DND-41 (cell line): ENCODE measurements at regions not wholly inside any gene's neighbourhood (a gene's known extent, or its start where the extent isn't known, plus 50 kb on each side); places are given as distances from the start of the nearest gene placed in this dataset.

Experiments
- ATAC-seq: fragments of 200-7000 bp; cut with Tn5 transposase; 3 replicates; pipeline ENCODE4 v1.9.1; 2021; ENCODE audit warnings: low read depth; ENCODE audit not compliant: insufficient read depth
- DNase-seq: peaks from one replicate; pipeline ENCODE4 v3.0.0-alpha.2; 2020
- H2AFZ ChIP-seq: 2 replicates; pipeline ENCODE4 v1.6.0; 2012; ENCODE audit warnings: low read depth, low read length
- H3K27ac ChIP-seq: 2 replicates; pipeline ENCODE4 v1.5.1; 2012; ENCODE audit warnings: low read length, inconsistent platforms
- H3K27me3 ChIP-seq: fragments of 200-600 bp; sonication (generic); 2 replicates; pipeline ENCODE4 v1.6.0; 2012; ENCODE audit warnings: low read length, mild to moderate bottlenecking, inconsistent platforms; ENCODE audit not compliant: insufficient read depth, poor library complexity
- H3K36me3 ChIP-seq: 2 replicates; pipeline ENCODE4 v1.5.1; 2012; ENCODE audit warnings: low read length, inconsistent platforms; ENCODE audit not compliant: insufficient read depth
- H3K4me1 ChIP-seq: 2 replicates; pipeline ENCODE4 v1.5.1; 2012; ENCODE audit warnings: mild to moderate bottlenecking, low read length; ENCODE audit not compliant: insufficient read depth
- H3K4me2 ChIP-seq: 2 replicates; pipeline ENCODE4 v1.6.0; 2012; ENCODE audit warnings: mild to moderate bottlenecking, moderate library complexity, low read length, inconsistent platforms; ENCODE audit not compliant: insufficient read depth
- H3K4me3 ChIP-seq, 2 experiments: fragments of 200-600 bp in 1 of 2; shearing (Covaris generic) in 1 of 2; 2 replicates each; pipeline ENCODE4 v1.5.1; 2012 to 2016; ENCODE audit warnings: inconsistent platforms in 2 of 2, low read length in 2 of 2, mild to moderate bottlenecking in 2 of 2, low read depth in 1 of 2, moderate library complexity in 1 of 2
- H3K79me2 ChIP-seq: 2 replicates; pipeline ENCODE4 v1.6.0; 2012; ENCODE audit warnings: low read length, inconsistent platforms; ENCODE audit not compliant: insufficient read depth
- H3K9ac ChIP-seq: 2 replicates; pipeline ENCODE4 v1.6.0; 2012; ENCODE audit warnings: low read depth, mild to moderate bottlenecking, inconsistent platforms, low read length, moderate library complexity
- H3K9me3 ChIP-seq: 2 replicates; pipeline ENCODE4 v1.5.1; 2012; ENCODE audit warnings: low read length, moderate library complexity, mild to moderate bottlenecking, inconsistent platforms; ENCODE audit not compliant: insufficient read depth, severe bottlenecking
- H4K20me1 ChIP-seq: 2 replicates; pipeline ENCODE4 v1.6.0; 2012; ENCODE audit warnings: low read length; ENCODE audit not compliant: insufficient read depth
- CTCF ChIP-seq: IDR thresholded peaks from 2 replicates; pipeline ENCODE4 v1.5.1; 2012; ENCODE audit warnings: borderline replicate concordance, low read length, moderate library complexity, mild to moderate bottlenecking; ENCODE audit not compliant: poor library complexity, severe bottlenecking; ENCODE audit errors: extremely low read depth
- EZH2 ChIP-seq: IDR thresholded peaks from 3 replicates; pipeline ENCODE4 v1.6.1; 2012; ENCODE audit warnings: borderline replicate concordance, low read depth, mild to moderate bottlenecking, moderate library complexity, low read length, inconsistent platforms; ENCODE audit not compliant: severe bottlenecking

GRCh38 chr7:46554688-46555422 is 633.8 kb upstream of the IGFBP3 start:
- Histone ChIP-seq H3K79me2 (no peaks in the 10 kb centered on the region), H3K9me3 (no peaks in the 10 kb centered on the region), H3K27me3 (no peaks in the 10 kb centered on the region), H3K27ac (no peak overlapping the region), H3K9ac (no peak overlapping the region), H3K4me2 (no peak overlapping the region), H2AFZ (no peak overlapping the region), H3K4me3 (no peak overlapping the region), H4K20me1 (no peaks in the 10 kb centered on the region), H3K4me1 (no peaks in the 10 kb centered on the region), H3K36me3 (no peaks in the 10 kb centered on the region)
- TF ChIP-seq EZH2 = no peak
- ATAC-seq (no peak), DNase-seq (no peak)

- TF ChIP-seq CTCF (no peak), EZH2 (no peak)
- H4K20me1 ChIP-seq = no peaks in the 10 kb centered on the region
- ATAC-seq = no peak
- no peaks in the 10 kb centered on the region for H3K9me3 ChIP-seq
- DNase-seq = no peak
- no peak overlapping the region for H3K4me2 ChIP-seq
- H3K4me3 ChIP-seq = no peak overlapping the region
- H3K79me2 ChIP-seq = no peaks in the 10 kb centered on the region
- no peaks in the 10 kb centered on the region for H3K27me3 ChIP-seq
- H2AFZ ChIP-seq = no peak overlapping the region
- no peaks in the 10 kb centered on the region for H3K4me1 ChIP-seq
- no peaks in the 10 kb centered on the region for H3K36me3 ChIP-seq
- no peak overlapping the region for H3K9ac ChIP-seq
- H3K27ac ChIP-seq = no peak overlapping the region
Observed at GRCh38 chr7:46551603-46552002, 630.5 kb upstream of the IGFBP3 start.

GRCh38 chr7:46550864-46551263 is 629.8 kb upstream of the IGFBP3 start:
- H3K79me2 ChIP-seq = no peaks in the 10 kb centered on the region
- H3K27ac ChIP-seq = no peak overlapping the region
- no peaks in the 10 kb centered on the region for H3K27me3 ChIP-seq
- no peak for ATAC-seq
- H2AFZ ChIP-seq = no peak overlapping the region
- no peak overlapping the region for H3K9ac ChIP-seq
- H3K36me3 ChIP-seq = no peaks in the 10 kb centered on the region
- H4K20me1 ChIP-seq = no peaks in the 10 kb centered on the region
- H3K4me1 ChIP-seq = no peaks in the 10 kb centered on the region
- TF ChIP-seq CTCF (no peak), EZH2 (no peak)
- no peak overlapping the region for H3K4me2 ChIP-seq
- no peak for DNase-seq
- no peak overlapping the region for H3K4me3 ChIP-seq
- H3K9me3 ChIP-seq = no peaks in the 10 kb centered on the region

- H3K36me3 ChIP-seq = no peaks in the 10 kb centered on the region
- ATAC-seq (no peak), DNase-seq (no peak)
- H3K4me2 ChIP-seq = no peak overlapping the region
- H3K79me2 ChIP-seq = no peaks in the 10 kb centered on the region
- H3K9me3 ChIP-seq = no peaks in the 10 kb centered on the region
- no peak overlapping the region for H3K27ac ChIP-seq
- no peaks in the 10 kb centered on the region for H3K27me3 ChIP-seq
- H3K4me1 ChIP-seq = no peaks in the 10 kb centered on the region
- H3K4me3 ChIP-seq = no peak overlapping the region
- no peaks in the 10 kb centered on the region for H4K20me1 ChIP-seq
- H2AFZ ChIP-seq = no peak overlapping the region
- TF ChIP-seq CTCF (no peak), EZH2 (no peak)
- no peak overlapping the region for H3K9ac ChIP-seq
Observed at GRCh38 chr7:46549892-46550639, 629.0 kb upstream of the IGFBP3 start.
